RWPE2 (cell line): ENCODE measurements at regions not wholly inside any gene's neighbourhood (a gene's known extent, or its start where the extent isn't known, plus 50 kb on each side); places are given as distances from the start of the nearest gene placed in this dataset.
A peak's percentile ranks its signal among the peaks of the same experiment; 100 is the strongest.

Experiments used
- ATAC-seq: fragments of 200-7000 bp; cut with Tn5 transposase; 3 replicates; pipeline ENCODE4 v1.9.1; 2021; ENCODE audit warnings: low read depth
- DNase-seq: peaks from one replicate; pipeline ENCODE4 v3.0.0-alpha.2; 2020; ENCODE audit warnings: low spot score
- H3K27ac ChIP-seq: fragments of 450-650 bp; 2 replicates; pipeline ENCODE4 v1.5.1; 2017; ENCODE audit warnings: mild to moderate bottlenecking; ENCODE audit not compliant: poor library complexity, severe bottlenecking
- H3K27me3 ChIP-seq: fragments of 250-450 bp; sonication (Bioruptor Pico); 2 replicates; pipeline ENCODE4 v1.5.1; 2021; ENCODE audit warnings: mild to moderate bottlenecking, moderate library complexity; ENCODE audit not compliant: insufficient read depth, poor library complexity, severe bottlenecking
- H3K36me3 ChIP-seq: fragments of 250-450 bp; sonication (Bioruptor Pico); 2 replicates; pipeline ENCODE4 v1.5.1; 2020; ENCODE audit warnings: low read depth, mild to moderate bottlenecking, moderate library complexity
- H3K4me1 ChIP-seq: fragments of 250-450 bp; sonication (Bioruptor Pico); 2 replicates; pipeline ENCODE4 v1.5.1; 2021; ENCODE audit warnings: mild to moderate bottlenecking, moderate library complexity; ENCODE audit not compliant: insufficient read depth, poor library complexity, severe bottlenecking
- H3K4me3 ChIP-seq: fragments of 250-450 bp; sonication (Bioruptor Pico); 2 replicates; pipeline ENCODE4 v1.5.1; 2021; ENCODE audit warnings: mild to moderate bottlenecking, moderate library complexity; ENCODE audit not compliant: severe bottlenecking
- H3K9me3 ChIP-seq: fragments of 250-450 bp; sonication (Bioruptor Pico); 2 replicates; pipeline ENCODE4 v1.5.1; 2021; ENCODE audit warnings: mild to moderate bottlenecking, moderate library complexity; ENCODE audit not compliant: severe bottlenecking
- CTCF ChIP-seq: fragments of 450-650 bp; IDR thresholded peaks from one replicate; pipeline ENCODE4 v1.5.1; 2017; ENCODE audit warnings: mild to moderate bottlenecking, moderate library complexity; ENCODE audit not compliant: poor library complexity, severe bottlenecking

GRCh38 chr11:123265951-123266350 lies 70.9 kb upstream of the CLMP start:
- no peak overlapping the region for H3K27ac ChIP-seq
- ATAC-seq (no peak), DNase-seq (no peak)
- H3K4me3 ChIP-seq, result no peak overlapping the region
- H3K4me1 ChIP-seq, result peaks cover 5% of the 10 kb centered on the region
- H3K36me3 ChIP-seq, result no peaks in the 10 kb centered on the region
- TF ChIP-seq CTCF, result no peak
- H3K9me3 ChIP-seq, result no peaks in the 10 kb centered on the region
- no peaks in the 10 kb centered on the region for H3K27me3 ChIP-seq

GRCh38 chr11:123264431-123264780 lies 69.4 kb upstream of the CLMP start:
- Histone ChIP-seq H3K9me3 (no peaks in the 10 kb centered on the region), H3K27me3 (no peaks in the 10 kb centered on the region), H3K36me3 (no peaks in the 10 kb centered on the region), H3K27ac (no peak overlapping the region), H3K4me1 (peaks cover 5% of the 10 kb centered on the region), H3K4me3 (no peak overlapping the region)
- ATAC-seq, result no peak
- DNase-seq, result no peak
- no peak for TF ChIP-seq CTCF

- TF ChIP-seq CTCF, result peak; percentile 91
- Histone ChIP-seq H3K9me3 (no peaks in the 10 kb centered on the region), H3K4me1 (peaks cover 4% of the 10 kb centered on the region), H3K4me3 (no peak overlapping the region), H3K36me3 (no peaks in the 10 kb centered on the region), H3K27ac (no peak overlapping the region), H3K27me3 (no peaks in the 10 kb centered on the region)
- peak; percentile 76 for DNase-seq
- ATAC-seq, result peak; percentile 87
Measured at GRCh38 chr11:123261345-123262106, 66.5 kb upstream of the CLMP start.

GRCh38 chr11:123260511-123261211 lies 65.6 kb upstream of the CLMP start:
- Histone ChIP-seq H3K4me3 (no peak overlapping the region), H3K27ac (no peak overlapping the region), H3K9me3 (no peaks in the 10 kb centered on the region), H3K36me3 (no peaks in the 10 kb centered on the region), H3K4me1 (no peaks in the 10 kb centered on the region), H3K27me3 (no peaks in the 10 kb centered on the region)
- ATAC-seq (no peak), DNase-seq (no peak)
- no peak for TF ChIP-seq CTCF

GRCh38 chr11:123258877-123259276 lies 63.8 kb upstream of the CLMP start:
- H3K27ac ChIP-seq, result no peak overlapping the region
- no peaks in the 10 kb centered on the region for H3K4me1 ChIP-seq
- ATAC-seq (no peak), DNase-seq (no peak)
- no peaks in the 10 kb centered on the region for H3K9me3 ChIP-seq
- no peaks in the 10 kb centered on the region for H3K36me3 ChIP-seq
- H3K4me3 ChIP-seq, result no peak overlapping the region
- TF ChIP-seq CTCF, result no peak
- H3K27me3 ChIP-seq, result no peaks in the 10 kb centered on the region
